DMS 273 (cell line): ENCODE measurements at regions not wholly inside any gene's neighbourhood (a gene's known extent, or its start where the extent isn't known, plus 50 kb on each side); places are given as distances from the start of the nearest gene placed in this dataset.
"Not testable (repeated sequence)": the region's sequence is repeated elsewhere in the genome, so short reads cannot be mapped to it uniquely, and the experiment has no call there.

Experiments
- DNase-seq: peaks from one replicate; lab custom pipeline; 2025; ENCODE audit not compliant: unreplicated experiment; lab: John Stamatoyannopoulos, UW

GRCh38 chr6:11961923-11962322, 50.2 kb upstream of the HIVEP1 start:
- no peak for DNase-seq

GRCh38 chr6:11960909-11961779, 51.0 kb upstream of the HIVEP1 start:
- no peak for DNase-seq

- DNase-seq = no peak
Observed at GRCh38 chr6:11956781-11957180, 55.3 kb upstream of the HIVEP1 start.

GRCh38 chr6:11953641-11954040, 58.5 kb upstream of the HIVEP1 start:
- no peak for DNase-seq

GRCh38 chr6:11952316-11952715, 59.8 kb upstream of the HIVEP1 start:
- DNase-seq = no peak

GRCh38 chr6:11951868-11952267, 60.2 kb upstream of the HIVEP1 start:
- DNase-seq = no peak

GRCh38 chr6:11950109-11950508, 62.0 kb upstream of the HIVEP1 start:
- DNase-seq = no peak

- DNase-seq = no peak
Observed at GRCh38 chr6:11947575-11947974, 64.5 kb upstream of the HIVEP1 start.

GRCh38 chr6:11947063-11947462, 65.0 kb upstream of the HIVEP1 start:
- DNase-seq = peak; percentile 4

- DNase-seq = no peak
Observed at GRCh38 chr6:11944111-11944510, 68.0 kb upstream of the HIVEP1 start.

GRCh38 chr6:11943060-11943459, 69.1 kb upstream of the HIVEP1 start:
- no peak for DNase-seq

- no peak for DNase-seq
Observed at GRCh38 chr6:11942185-11942864, 69.8 kb upstream of the HIVEP1 start.

- not testable (repeated sequence) for DNase-seq
Observed at GRCh38 chr6:11940532-11941166, 71.5 kb upstream of the HIVEP1 start.

GRCh38 chr6:11938285-11938890, 73.7 kb upstream of the HIVEP1 start:
- DNase-seq = no peak

GRCh38 chr6:11934638-11935037, 77.5 kb upstream of the HIVEP1 start:
- DNase-seq = no peak

- DNase-seq = not testable (repeated sequence)
Observed at GRCh38 chr6:11932892-11933291, 79.2 kb upstream of the HIVEP1 start.

GRCh38 chr6:11931296-11932035, 80.6 kb upstream of the HIVEP1 start:
- DNase-seq = no peak

GRCh38 chr6:11930834-11931233, 81.3 kb upstream of the HIVEP1 start:
- DNase-seq = not testable (repeated sequence)

- no peak for DNase-seq
Observed at GRCh38 chr6:11930240-11930639, 81.9 kb upstream of the HIVEP1 start.

- no peak for DNase-seq
Observed at GRCh38 chr6:11929241-11929835, 82.8 kb upstream of the HIVEP1 start.
